Astrocyte of the cerebellum (primary cell): ENCODE measurements at regions not wholly inside any gene's neighbourhood (a gene's known extent, or its start where the extent isn't known, plus 50 kb on each side); places are given as distances from the start of the nearest gene placed in this dataset.

Experiments used
- DNase-seq: peaks from one replicate; pipeline ENCODE4 v3.0.0-alpha.2; 2011; ENCODE audit warnings: low read depth
- H3K4me3 ChIP-seq: 2 replicates; pipeline ENCODE4 v1.5.1; 2011; ENCODE audit warnings: mild to moderate bottlenecking, low read depth, low read length, moderate library complexity
- CTCF ChIP-seq: IDR thresholded peaks from 2 replicates; pipeline ENCODE4 v1.5.1; 2012; ENCODE audit warnings: low read length, low read depth, moderate library complexity, mild to moderate bottlenecking; ENCODE audit errors: missing control alignments
- in situ Hi-C: cut with HindIII; loops from 2 replicates; pipeline ENCODE4 v1.10.0; 2017; ENCODE audit warnings: low sequenced_read_pairs

DNA sequence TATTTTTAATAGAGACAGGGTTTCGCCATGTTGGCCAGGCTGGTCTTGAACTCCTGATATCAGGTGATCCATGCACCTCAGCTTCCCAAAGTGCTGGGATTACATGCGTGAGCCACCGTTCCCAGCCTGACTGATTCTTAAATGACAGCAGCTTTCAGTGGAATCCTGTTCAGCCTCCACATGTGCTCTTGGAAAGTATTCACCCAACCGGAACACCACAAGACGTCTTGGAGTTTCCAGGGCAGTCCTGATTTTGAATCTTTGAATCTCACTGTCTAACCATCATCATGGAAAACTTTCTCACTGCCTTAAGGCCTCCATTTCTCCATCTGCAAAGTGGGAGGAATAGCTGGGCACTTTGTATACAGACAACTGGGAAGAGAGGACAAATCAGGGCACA, 58.1 kb upstream of the ITPKB start:
- in situ Hi-C loops, result no loop called here
- TF ChIP-seq CTCF, result no peak
- H3K4me3 ChIP-seq, result no peak overlapping the region

GRCh38 chr1:226793620-226794276, 54.7 kb upstream of the ITPKB start:
- DNase-seq, result no peak
- in situ Hi-C loops, result no loop called here
- TF ChIP-seq CTCF, result no peak

More for the DNA sequence above, 58.1 kb upstream of the ITPKB start:
- no peak for DNase-seq

GRCh38 chr1:226792368-226792767, 53.3 kb upstream of the ITPKB start:
- TF ChIP-seq CTCF, result no peak
- no peak overlapping the region for H3K4me3 ChIP-seq
- no peak for DNase-seq
- in situ Hi-C loops, result no loop called here

More at GRCh38 chr1:226793620-226794276, 54.7 kb upstream of the ITPKB start:
- no peak overlapping the region for H3K4me3 ChIP-seq

- DNase-seq, result no peak
- in situ Hi-C loops, result no loop called here
- no peak for TF ChIP-seq CTCF
- no peak overlapping the region for H3K4me3 ChIP-seq
Measured at GRCh38 chr1:226790545-226791181, 51.6 kb upstream of the ITPKB start.

GRCh38 chr1:226788965-226789364, 49.9 kb upstream of the ITPKB start:
- no peak overlapping the region for H3K4me3 ChIP-seq
- DNase-seq, result no peak
- in situ Hi-C loops, result no loop called here
- no peak for TF ChIP-seq CTCF
